OCI-LY1 (cell line): ENCODE measurements at regions not wholly inside any gene's neighbourhood (a gene's known extent, or its start where the extent isn't known, plus 50 kb on each side); places are given as distances from the start of the nearest gene placed in this dataset.

Experiments used
- EZH2 ChIP-seq: fragments of 200-600 bp; sonication (generic), shearing (Covaris generic); IDR thresholded peaks from 2 replicates; pipeline ENCODE4 v1.8.0; 2017; ENCODE audit warnings: borderline replicate concordance, mixed run types, mild to moderate bottlenecking, antibody characterized with exemption, low read length, moderate library complexity, mixed read lengths
- TF ChIP-seq, protein P1 (sequence below): fragments of 200-600 bp; sonication (generic), shearing (Covaris generic); IDR thresholded peaks from 2 replicates; pipeline ENCODE4 v1.5.1; 2017; ENCODE audit warnings: mild to moderate bottlenecking, antibody characterized with exemption, low read length, moderate library complexity, mixed read lengths

DNA sequence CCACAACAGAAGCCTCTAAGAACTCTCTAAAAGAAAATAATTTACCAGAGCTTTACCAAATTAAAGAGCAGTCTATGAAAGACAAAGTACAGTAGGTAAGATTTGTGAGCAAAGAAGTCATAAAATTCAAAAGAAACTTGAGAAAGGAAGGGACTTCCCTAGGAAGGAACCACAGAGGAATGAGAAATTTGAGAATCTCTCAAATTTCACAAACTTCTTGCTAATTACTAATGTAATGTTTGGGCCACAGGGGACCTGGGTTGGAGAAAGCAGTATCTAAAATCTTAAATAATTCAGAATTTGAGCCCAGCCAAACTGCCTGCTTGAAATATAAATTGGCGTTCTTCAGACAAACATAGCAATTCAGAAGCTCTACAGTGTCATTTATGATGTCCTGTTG, 225.0 kb upstream of the PRR16 start:
- TF ChIP-seq, protein P1, sequence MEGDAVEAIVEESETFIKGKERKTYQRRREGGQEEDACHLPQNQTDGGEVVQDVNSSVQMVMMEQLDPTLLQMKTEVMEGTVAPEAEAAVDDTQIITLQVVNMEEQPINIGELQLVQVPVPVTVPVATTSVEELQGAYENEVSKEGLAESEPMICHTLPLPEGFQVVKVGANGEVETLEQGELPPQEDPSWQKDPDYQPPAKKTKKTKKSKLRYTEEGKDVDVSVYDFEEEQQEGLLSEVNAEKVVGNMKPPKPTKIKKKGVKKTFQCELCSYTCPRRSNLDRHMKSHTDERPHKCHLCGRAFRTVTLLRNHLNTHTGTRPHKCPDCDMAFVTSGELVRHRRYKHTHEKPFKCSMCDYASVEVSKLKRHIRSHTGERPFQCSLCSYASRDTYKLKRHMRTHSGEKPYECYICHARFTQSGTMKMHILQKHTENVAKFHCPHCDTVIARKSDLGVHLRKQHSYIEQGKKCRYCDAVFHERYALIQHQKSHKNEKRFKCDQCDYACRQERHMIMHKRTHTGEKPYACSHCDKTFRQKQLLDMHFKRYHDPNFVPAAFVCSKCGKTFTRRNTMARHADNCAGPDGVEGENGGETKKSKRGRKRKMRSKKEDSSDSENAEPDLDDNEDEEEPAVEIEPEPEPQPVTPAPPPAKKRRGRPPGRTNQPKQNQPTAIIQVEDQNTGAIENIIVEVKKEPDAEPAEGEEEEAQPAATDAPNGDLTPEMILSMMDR: no peak
- TF ChIP-seq EZH2: no peak
